Stimulated activated effector memory CD8-positive, alpha-beta T cell treated with anti-CD3 and anti-CD28 coated beads, Interleukin-12 subunit alpha, Interleukin-12 subunit beta, amount 100 ng/mL, for 72 hours (primary cell): ENCODE measurements at regions not wholly inside any gene's neighbourhood (a gene's known extent, or its start where the extent isn't known, plus 50 kb on each side); places are given as distances from the start of the nearest gene placed in this dataset.

ENCODE experiments used
- ATAC-seq: fragments of 150-1000 bp; cut with Tn5 transposase; 2 replicates; pipeline ENCODE4 v1.10.0; 2021
- DNase-seq, 2 donors: peaks; one replicate each; pipeline ENCODE4 v3.0.0; 2021 to 2022; ENCODE audit warnings: low spot score in 2 of 2
- H3K27ac Mint-ChIP-seq: one replicate; pipeline ENCODE4 v1.8.0; 2022; ENCODE audit warnings: mild to moderate bottlenecking, mixed read lengths
- H3K36me3 Mint-ChIP-seq: one replicate; pipeline ENCODE4 v1.8.0; 2022; ENCODE audit warnings: mild to moderate bottlenecking, mixed read lengths
- H3K4me1 Mint-ChIP-seq: one replicate; pipeline ENCODE4 v1.8.0; 2022; ENCODE audit warnings: mixed read lengths
- H3K4me3 Mint-ChIP-seq: one replicate; pipeline ENCODE4 v1.8.0; 2022; ENCODE audit warnings: mild to moderate bottlenecking, mixed read lengths
- H3K9me3 Mint-ChIP-seq: one replicate; pipeline ENCODE4 v1.8.0; 2022; ENCODE audit warnings: mixed read lengths

DNA sequence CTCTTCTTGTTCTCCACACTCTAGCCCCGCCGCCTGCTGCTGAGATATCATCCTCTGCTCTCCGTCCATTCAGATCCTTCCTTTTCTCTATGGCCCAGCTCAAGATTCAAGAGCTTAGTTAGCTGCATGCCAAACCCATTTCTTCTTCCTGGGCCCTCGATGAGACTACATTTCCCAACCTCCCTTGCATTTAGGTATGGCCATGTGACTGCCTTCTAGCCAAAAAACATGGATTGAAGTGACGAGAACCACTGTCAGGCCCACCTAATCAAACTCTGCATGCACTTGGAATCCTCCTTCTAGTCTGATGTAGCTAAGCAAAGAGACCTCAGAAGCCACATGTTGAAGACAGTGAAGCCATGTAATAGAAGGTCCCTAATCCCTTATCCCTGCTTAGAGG, 308.2 kb downstream of the VPS13C start:
- no peaks in the 10 kb centered on the region for H3K4me1 Mint-ChIP-seq
- ATAC-seq (no peak), DNase-seq (no peak)
- H3K9me3 Mint-ChIP-seq = no peaks in the 10 kb centered on the region
- no peak overlapping the region for H3K4me3 Mint-ChIP-seq
- H3K36me3 Mint-ChIP-seq = no peaks in the 10 kb centered on the region
- H3K27ac Mint-ChIP-seq = no peak overlapping the region

DNA sequence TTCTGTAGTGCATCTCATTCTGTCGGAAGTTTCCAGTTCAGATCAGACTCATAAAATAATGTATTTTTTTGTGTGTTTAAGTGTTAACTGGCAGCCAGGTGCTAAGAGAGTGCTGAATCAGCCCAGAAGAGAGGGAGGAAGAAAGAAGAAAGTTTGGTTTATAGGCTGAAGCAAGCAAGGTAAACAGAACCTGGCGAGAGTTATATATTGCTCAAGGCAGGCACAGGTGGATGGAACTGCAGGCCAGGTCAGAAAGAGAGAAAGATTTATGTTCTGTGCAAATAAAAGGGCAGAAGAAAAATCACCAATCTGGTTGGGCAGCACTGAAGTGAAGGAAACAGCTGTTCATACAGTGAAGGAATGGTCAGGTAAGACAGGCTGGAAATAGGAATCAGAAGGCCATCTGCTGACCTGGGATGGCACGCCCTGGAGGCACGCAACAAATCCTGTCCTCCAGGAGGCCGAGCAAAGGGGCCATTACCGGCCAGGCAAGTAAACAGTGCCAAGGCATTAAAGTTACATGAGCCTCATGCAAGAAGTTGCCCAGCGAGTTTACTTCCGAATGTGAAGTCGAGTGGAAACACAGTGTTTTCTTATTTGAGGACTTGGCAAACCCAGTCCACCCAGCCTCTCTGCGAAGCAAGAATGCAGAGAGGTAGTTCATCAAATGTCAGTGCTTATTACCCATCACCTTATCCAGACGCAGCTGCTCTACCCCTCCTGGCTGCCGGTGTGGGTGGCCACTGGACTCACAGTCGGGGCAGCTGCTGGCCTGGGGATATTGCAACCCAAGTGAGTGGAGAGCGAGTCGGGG, 309.8 kb downstream of the VPS13C start:
- no peaks in the 10 kb centered on the region for H3K4me1 Mint-ChIP-seq
- no peak overlapping the region for H3K27ac Mint-ChIP-seq
- H3K36me3 Mint-ChIP-seq = no peaks in the 10 kb centered on the region
- H3K4me3 Mint-ChIP-seq = no peak overlapping the region
- no peak for ATAC-seq
- no peak for DNase-seq
- H3K9me3 Mint-ChIP-seq = no peaks in the 10 kb centered on the region

DNA sequence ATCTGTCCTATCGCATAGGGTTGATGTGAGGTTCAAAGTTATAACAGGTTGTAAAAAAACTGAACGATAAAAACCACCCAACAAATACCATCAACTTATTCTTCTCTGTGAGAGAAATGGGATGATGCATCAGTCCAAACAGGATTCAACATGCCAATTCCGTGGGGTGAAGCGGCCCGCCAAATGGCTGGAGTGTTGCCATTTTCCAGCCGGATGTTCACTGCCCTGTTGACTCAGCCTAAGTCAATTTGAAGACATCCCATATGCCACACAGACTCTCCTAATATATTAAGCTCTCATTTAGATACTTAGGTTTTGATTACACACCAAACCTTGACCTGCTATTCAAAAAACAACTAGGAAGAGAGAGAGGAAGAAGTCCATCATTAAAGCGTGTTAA, 311.1 kb downstream of the VPS13C start:
- no peaks in the 10 kb centered on the region for H3K9me3 Mint-ChIP-seq
- no peak for DNase-seq
- ATAC-seq = no peak
- no peaks in the 10 kb centered on the region for H3K4me1 Mint-ChIP-seq
- H3K4me3 Mint-ChIP-seq = no peak overlapping the region
- H3K36me3 Mint-ChIP-seq = no peaks in the 10 kb centered on the region
- H3K27ac Mint-ChIP-seq = no peak overlapping the region

DNA sequence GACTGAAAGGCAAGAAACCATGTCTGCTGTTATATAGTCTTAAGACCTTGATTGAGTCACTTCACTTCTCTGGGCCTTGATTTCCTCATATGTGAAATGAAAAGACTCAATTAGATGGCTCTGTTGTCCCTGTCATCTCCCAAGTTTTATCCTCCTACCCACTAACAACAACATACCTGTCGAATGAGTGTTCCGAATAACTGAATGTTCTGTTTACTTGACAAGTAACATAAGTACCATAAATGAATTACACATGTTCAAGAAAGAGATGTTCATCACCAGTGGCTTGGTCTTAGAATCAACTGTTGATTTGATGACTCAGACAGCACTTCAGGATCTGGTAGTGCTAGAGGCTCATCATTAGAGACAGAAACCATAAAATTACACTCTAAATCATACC, 311.7 kb downstream of the VPS13C start:
- ATAC-seq = no peak
- DNase-seq = no peak
- no peaks in the 10 kb centered on the region for H3K36me3 Mint-ChIP-seq
- H3K4me1 Mint-ChIP-seq = no peaks in the 10 kb centered on the region
- H3K4me3 Mint-ChIP-seq = no peak overlapping the region
- no peaks in the 10 kb centered on the region for H3K9me3 Mint-ChIP-seq
- H3K27ac Mint-ChIP-seq = no peak overlapping the region

DNA sequence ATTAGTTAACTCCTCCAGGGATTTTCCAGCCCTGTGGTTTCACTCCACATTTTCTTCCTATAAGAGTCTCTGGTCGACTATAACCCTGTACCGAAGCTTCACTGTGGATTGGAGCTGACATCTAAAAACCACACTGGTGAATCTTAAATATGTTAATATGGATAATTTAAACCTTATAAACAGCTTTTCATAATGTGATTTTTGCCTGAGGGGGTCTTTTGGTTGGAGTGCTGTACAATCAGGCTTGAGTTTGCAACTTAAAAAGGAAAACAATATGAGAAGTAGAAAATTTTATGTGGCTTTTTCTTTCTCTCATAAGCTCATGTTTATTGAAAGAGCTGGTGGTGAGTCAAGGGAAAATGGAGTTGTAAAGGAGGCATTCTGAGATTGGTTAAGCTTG, 313.7 kb downstream of the VPS13C start:
- no peaks in the 10 kb centered on the region for H3K9me3 Mint-ChIP-seq
- H3K4me3 Mint-ChIP-seq = no peak overlapping the region
- H3K4me1 Mint-ChIP-seq = no peaks in the 10 kb centered on the region
- no peaks in the 10 kb centered on the region for H3K36me3 Mint-ChIP-seq
- DNase-seq (no peak), ATAC-seq (no peak)
- H3K27ac Mint-ChIP-seq = no peak overlapping the region

DNA sequence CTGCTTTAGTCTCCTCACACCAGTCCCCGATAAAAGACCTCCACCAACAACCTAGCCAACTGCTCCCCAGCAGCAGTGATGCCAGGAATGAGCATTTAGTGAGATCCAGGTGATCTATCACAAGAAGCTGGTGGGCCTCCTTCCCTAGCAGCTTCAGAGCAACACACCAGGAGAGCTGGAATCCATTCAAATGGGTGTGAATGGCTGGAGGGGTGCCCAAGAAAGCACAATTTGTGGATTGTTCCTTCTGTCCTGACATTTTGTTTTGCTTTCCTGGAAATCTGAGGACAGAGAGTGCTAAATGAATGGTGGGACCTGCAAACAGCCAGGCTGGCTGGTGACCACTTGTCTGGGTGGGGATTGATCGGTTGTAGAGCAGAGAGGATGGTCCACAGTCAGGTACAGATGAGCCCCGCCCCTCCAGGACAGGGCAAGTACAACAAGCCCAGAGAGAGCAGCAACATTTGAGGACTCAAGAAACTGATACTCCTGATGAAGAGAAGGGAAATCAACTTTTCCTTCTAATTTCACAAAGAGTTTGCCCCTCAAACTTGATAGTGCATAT, 316.8 kb downstream of the VPS13C start:
- ATAC-seq (no peak), DNase-seq (no peak)
- H3K4me3 Mint-ChIP-seq = no peak overlapping the region
- no peaks in the 10 kb centered on the region for H3K36me3 Mint-ChIP-seq
- H3K4me1 Mint-ChIP-seq = no peaks in the 10 kb centered on the region
- no peak overlapping the region for H3K27ac Mint-ChIP-seq
- H3K9me3 Mint-ChIP-seq = no peaks in the 10 kb centered on the region

DNA sequence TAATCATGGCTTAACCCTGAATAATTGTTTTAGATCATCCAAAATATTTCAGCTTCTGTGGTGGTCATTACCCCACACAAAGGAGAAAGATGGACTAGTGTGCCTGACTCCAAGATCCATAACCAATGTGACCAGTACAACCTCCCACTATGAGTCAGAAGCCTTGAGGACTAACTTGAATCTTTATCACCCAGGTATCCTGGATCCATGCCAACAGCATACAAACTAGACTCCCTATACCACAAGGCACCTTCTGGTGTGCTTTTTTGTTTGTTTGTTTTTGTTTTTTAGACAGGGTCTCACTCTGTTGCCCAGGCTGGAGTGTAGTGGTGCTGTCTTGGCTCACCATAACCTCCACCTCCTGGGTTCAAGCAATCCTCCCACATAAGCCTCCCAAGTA, 317.7 kb downstream of the VPS13C start:
- no peak for ATAC-seq
- Mint-ChIP-seq H3K36me3 (no peaks in the 10 kb centered on the region), H3K4me1 (no peaks in the 10 kb centered on the region), H3K27ac (no peak overlapping the region), H3K9me3 (no peaks in the 10 kb centered on the region), H3K4me3 (no peak overlapping the region)
- DNase-seq = no peak

DNA sequence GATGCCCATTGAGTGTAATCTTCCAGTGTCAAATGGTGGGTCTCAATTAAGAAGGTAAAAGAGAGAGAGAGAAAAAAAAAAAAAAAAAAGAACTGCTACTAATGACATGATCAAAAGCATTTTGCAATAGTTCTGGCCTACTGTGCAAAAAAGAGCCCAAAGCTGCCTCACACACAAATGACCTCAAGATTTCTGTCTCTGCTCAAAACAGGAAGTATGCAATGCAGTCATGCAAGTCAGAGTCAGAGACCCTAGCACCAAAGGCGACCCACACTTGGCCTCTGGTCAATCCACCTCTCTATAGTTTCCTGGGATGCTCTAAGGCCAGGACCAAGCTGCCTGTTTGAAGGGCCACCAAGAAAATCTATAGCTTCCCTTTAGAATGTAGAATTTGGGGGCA, 323.5 kb downstream of the VPS13C start:
- Mint-ChIP-seq H3K4me1 (no peaks in the 10 kb centered on the region), H3K36me3 (no peaks in the 10 kb centered on the region), H3K27ac (no peak overlapping the region), H3K9me3 (no peaks in the 10 kb centered on the region), H3K4me3 (no peak overlapping the region)
- DNase-seq (no peak), ATAC-seq (no peak)

DNA sequence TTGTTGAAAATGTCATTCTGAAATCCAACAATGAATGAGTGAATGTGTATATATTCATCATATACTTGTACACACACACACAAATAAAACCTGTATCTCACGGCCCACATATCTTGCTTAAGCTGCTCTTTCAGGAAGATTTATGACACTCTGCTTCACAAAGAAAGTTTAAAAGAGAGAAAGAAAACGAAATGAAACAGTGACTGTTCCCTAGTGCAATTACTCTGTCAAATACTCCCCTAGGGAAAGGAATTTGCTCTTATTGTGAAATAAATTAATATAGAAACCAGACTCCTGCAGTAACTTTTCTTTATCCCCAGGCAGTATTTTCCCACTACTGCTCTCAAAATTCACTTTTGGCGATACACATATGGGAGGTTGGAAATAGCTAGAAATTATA, 329.1 kb downstream of the VPS13C start:
- H3K4me3 Mint-ChIP-seq = no peak overlapping the region
- DNase-seq (no peak), ATAC-seq (no peak)
- H3K27ac Mint-ChIP-seq = no peak overlapping the region
- H3K4me1 Mint-ChIP-seq = no peaks in the 10 kb centered on the region
- no peaks in the 10 kb centered on the region for H3K9me3 Mint-ChIP-seq
- no peaks in the 10 kb centered on the region for H3K36me3 Mint-ChIP-seq

DNA sequence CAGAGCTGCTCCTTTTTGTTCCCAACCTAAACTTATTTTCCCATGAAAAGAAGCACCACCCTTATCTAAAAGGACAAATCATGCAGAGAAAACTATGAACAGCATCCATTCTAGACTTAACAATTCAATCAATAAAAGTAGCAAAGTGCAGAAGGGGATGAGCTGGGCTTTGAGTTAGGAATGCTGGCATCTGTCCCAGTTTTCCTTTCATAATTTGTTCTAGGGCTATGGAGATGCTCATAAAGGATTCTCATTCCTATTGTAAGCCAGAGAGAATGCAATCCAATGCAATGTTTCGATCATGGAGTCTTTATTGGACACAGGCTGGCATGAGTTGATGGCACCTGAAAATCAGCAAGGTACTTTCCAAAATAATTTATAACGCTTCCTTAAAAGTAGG, 330.6 kb downstream of the VPS13C start:
- Mint-ChIP-seq H3K4me3 (no peak overlapping the region), H3K9me3 (no peaks in the 10 kb centered on the region), H3K4me1 (no peaks in the 10 kb centered on the region), H3K27ac (no peak overlapping the region), H3K36me3 (no peaks in the 10 kb centered on the region)
- ATAC-seq (no peak), DNase-seq (no peak)

DNA sequence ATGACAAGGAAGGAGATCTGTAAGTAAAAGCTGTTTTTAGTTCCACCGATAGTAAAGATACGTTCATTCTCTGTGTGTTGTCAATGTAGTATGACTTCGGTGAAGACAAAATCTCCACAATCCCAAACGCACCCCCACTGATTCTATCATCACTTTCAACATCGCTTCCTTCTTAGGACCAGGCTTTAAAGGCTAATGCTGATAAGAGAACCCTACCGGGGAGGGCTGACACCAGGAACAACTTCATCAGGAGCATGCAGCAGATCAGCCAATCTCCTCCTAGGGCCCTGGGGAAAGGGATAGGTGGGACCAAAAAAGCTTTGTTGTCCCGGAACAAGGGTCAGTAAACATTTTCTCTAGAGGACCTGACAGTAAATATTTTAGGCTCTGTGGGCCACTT, 334.1 kb downstream of the VPS13C start:
- no peak overlapping the region for H3K4me3 Mint-ChIP-seq
- no peaks in the 10 kb centered on the region for H3K4me1 Mint-ChIP-seq
- no peak overlapping the region for H3K27ac Mint-ChIP-seq
- DNase-seq (no peak), ATAC-seq (no peak)
- no peaks in the 10 kb centered on the region for H3K9me3 Mint-ChIP-seq
- no peaks in the 10 kb centered on the region for H3K36me3 Mint-ChIP-seq

DNA sequence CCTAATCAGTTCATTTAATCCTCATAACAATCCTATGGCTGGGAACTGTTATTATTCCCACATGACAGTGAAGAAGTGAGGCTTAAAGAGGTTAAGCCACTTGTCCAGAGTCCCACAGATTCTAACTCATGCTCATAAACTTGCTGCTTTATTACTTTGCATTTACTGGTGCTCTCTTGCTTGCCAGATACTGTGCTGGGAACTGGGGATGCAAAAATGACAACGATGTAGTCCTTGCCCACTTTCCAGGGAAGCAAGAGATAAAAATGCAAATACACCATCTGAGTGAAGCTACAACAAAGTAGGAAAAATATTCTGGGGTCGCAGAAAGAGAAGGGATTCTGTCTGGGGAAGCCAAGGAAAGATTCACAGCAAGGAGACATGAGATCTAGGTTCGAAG, 335.0 kb downstream of the VPS13C start:
- ATAC-seq = no peak

DNA sequence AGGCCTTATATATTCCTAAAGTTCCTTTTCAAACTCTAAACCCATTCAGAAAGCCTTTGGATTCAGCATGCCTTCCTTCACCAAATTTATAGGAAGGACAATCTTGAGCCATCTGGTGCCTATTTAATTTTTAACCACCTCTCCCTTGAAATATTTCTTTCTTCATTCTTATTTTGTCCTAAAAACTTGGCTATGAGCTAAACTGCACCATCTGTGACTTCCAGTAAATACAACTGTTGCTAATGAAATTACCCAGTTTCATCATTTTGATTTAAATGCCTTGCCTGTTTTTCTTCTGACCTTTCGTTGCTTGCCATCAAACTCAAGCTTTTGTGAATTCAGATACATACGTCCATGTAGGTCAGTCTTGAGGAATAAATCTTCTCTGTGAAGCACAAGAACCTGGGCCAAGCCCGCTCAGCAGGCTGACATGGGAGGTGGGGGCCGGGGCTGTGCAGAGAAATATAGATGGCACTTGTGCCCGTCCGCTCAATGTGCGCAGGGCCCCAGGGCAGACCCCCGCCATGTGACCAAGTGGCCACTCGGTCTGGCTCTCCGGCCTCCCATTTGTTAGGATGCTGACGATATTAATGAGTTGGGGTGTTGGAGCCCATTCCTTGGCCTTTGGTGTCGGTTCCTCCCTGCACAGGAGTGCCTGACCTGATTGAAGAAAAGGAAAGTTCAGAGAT, 335.9 kb downstream of the VPS13C start:
- no peak for ATAC-seq
- Mint-ChIP-seq H3K9me3 (no peaks in the 10 kb centered on the region), H3K4me3 (no peak overlapping the region), H3K27ac (no peak overlapping the region), H3K4me1 (no peaks in the 10 kb centered on the region), H3K36me3 (no peaks in the 10 kb centered on the region)
- no peak for DNase-seq

More for the DNA sequence above, 335.0 kb downstream of the VPS13C start:
- H3K36me3 Mint-ChIP-seq = no peaks in the 10 kb centered on the region
- H3K4me3 Mint-ChIP-seq = no peak overlapping the region
- no peak for DNase-seq
- no peak overlapping the region for H3K27ac Mint-ChIP-seq
- H3K4me1 Mint-ChIP-seq = no peaks in the 10 kb centered on the region
- H3K9me3 Mint-ChIP-seq = no peaks in the 10 kb centered on the region

DNA sequence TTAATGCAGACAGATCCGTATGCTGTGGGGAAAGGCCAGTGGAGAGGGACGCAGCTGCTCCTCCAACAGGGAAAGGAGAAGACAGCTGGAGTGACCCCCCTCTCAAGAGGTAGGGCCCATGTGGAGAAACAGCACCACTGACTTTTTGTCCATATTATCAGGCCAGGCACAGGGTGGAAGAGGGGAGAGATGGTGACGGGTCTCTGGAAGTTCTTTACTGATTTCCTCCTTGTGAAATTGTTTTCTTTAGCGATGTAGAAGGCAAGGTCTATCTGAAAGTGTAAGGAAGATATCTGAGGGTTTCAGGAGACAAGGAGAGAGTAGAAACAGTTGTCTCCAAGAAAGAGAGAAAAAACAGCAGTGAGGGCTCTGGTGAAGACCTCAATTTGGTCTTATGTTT, 338.8 kb downstream of the VPS13C start:
- Mint-ChIP-seq H3K9me3 (no peaks in the 10 kb centered on the region), H3K4me1 (no peaks in the 10 kb centered on the region), H3K4me3 (no peak overlapping the region), H3K36me3 (no peaks in the 10 kb centered on the region), H3K27ac (no peak overlapping the region)
- DNase-seq (no peak), ATAC-seq (no peak)

DNA sequence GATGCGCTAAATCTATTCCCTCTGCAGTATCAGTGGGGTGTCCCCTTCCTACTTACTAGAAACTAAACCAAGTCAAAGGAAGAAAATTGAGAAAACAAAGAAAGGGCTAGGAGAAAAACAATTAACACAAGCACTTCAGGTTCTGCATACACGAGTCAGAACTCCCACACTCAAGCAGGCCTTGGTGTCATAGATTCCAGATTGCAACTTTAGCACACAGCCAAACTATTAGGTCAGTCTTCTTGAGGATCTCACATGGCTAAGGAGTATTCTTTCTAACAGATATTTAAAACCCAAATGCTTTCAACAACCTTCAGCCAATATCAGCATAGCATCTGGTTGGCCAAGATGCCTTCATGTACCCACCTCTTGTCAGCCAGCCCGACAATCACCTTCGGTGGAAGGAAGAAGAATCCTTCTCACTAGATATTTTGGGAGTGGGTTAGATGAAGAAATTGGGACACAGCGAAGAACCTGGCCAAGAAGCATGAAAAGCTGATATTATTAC, 340.0 kb downstream of the VPS13C start:
- ATAC-seq (no peak), DNase-seq (no peak)
- Mint-ChIP-seq H3K27ac (no peak overlapping the region), H3K4me3 (no peak overlapping the region), H3K9me3 (no peaks in the 10 kb centered on the region), H3K4me1 (no peaks in the 10 kb centered on the region), H3K36me3 (no peaks in the 10 kb centered on the region)

DNA sequence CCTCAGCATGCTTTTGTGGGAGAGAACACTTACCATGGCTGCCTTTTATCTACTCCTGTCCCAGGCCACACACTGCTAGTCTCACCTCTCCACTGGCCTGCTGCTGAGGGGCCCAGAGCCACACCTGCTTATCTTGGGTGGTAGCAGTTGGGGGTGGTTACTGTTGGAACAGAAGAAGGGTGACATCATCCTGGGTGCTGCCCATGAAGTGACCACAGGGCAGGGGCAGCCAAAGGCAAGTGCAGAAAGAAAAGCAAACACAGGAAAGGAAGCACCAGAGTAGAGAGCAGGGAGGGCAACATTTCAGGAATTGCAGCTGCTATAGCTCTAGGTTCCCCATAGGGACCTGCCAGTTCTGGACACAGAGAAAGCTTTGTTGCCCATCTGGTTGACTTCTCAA, 345.2 kb downstream of the VPS13C start:
- no peak for ATAC-seq
- Mint-ChIP-seq H3K9me3 (no peaks in the 10 kb centered on the region), H3K36me3 (no peaks in the 10 kb centered on the region), H3K4me1 (no peaks in the 10 kb centered on the region), H3K4me3 (no peak overlapping the region), H3K27ac (no peak overlapping the region)
- DNase-seq = no peak
